B cell (primary cell): ENCODE measurements at regions not wholly inside any gene's neighbourhood (a gene's known extent, or its start where the extent isn't known, plus 50 kb on each side); places are given as distances from the start of the nearest gene placed in this dataset.

Experiments
- CTCF ChIP-seq: fragments of 200-600 bp; IDR thresholded peaks from one replicate; pipeline ENCODE4 v1.8.0; 2022; ENCODE audit warnings: antibody characterized with exemption, mild to moderate bottlenecking
- EZH2 ChIP-seq: IDR thresholded peaks from 2 replicates; pipeline ENCODE4 v1.6.1; 2012; ENCODE audit warnings: borderline replicate concordance, low read depth, mild to moderate bottlenecking, moderate library complexity, low read length; ENCODE audit not compliant: insufficient read depth, poor library complexity, severe bottlenecking

- no peak for TF ChIP-seq CTCF
- TF ChIP-seq EZH2, result no peak
Measured at GRCh38 chr6:170201361-170201760, 89.5 kb downstream of the DLL1 start.
